LoVo (cell line): ENCODE measurements at regions not wholly inside any gene's neighbourhood (a gene's known extent, or its start where the extent isn't known, plus 50 kb on each side); places are given as distances from the start of the nearest gene placed in this dataset.

Experiments used
- DNase-seq: peaks from one replicate; pipeline ENCODE4 v3.0.0-alpha.2; 2016; ENCODE audit warnings: low spot score

GRCh38 chr7:80347173-80347572, 164.7 kb downstream of the GNAT3 start:
- no peak for DNase-seq

GRCh38 chr7:80346704-80347103, 165.2 kb downstream of the GNAT3 start:
- peak; percentile 37 for DNase-seq

GRCh38 chr7:80335511-80336231, 176.2 kb downstream of the GNAT3 start:
- peak; percentile 16 for DNase-seq

GRCh38 chr7:80334908-80335307, 177.0 kb downstream of the GNAT3 start:
- DNase-seq: no peak

GRCh38 chr7:80334196-80334595, 177.7 kb downstream of the GNAT3 start:
- no peak for DNase-seq

- no peak for DNase-seq
These were observed 178.8 kb downstream of the GNAT3 start for GRCh38 chr7:80333040-80333439.

GRCh38 chr7:80330434-80330833, 181.4 kb downstream of the GNAT3 start:
- no peak for DNase-seq

GRCh38 chr7:80324032-80324431, 187.8 kb downstream of the GNAT3 start:
- peak; percentile 53 for DNase-seq

GRCh38 chr7:80319461-80319860, 184.8 kb downstream of the GNAI1 start:
- DNase-seq: no peak

- DNase-seq: no peak
These were observed 183.4 kb downstream of the GNAI1 start for GRCh38 chr7:80318081-80318480.

GRCh38 chr7:80316811-80317210, 182.2 kb downstream of the GNAI1 start:
- no peak for DNase-seq

GRCh38 chr7:80313716-80314115, 179.1 kb downstream of the GNAI1 start:
- no peak for DNase-seq

GRCh38 chr7:80313067-80313626, 178.5 kb downstream of the GNAI1 start:
- DNase-seq: no peak

- DNase-seq: no peak
These were observed 177.6 kb downstream of the GNAI1 start for GRCh38 chr7:80312139-80312661.

- DNase-seq: no peak
These were observed 176.7 kb downstream of the GNAI1 start for GRCh38 chr7:80311313-80311712.

GRCh38 chr7:80309971-80310549, 175.4 kb downstream of the GNAI1 start:
- DNase-seq: no peak

- no peak for DNase-seq
These were observed 174.7 kb downstream of the GNAI1 start for GRCh38 chr7:80309377-80309776.

- DNase-seq: no peak
These were observed 172.7 kb downstream of the GNAI1 start for GRCh38 chr7:80307227-80307856.

GRCh38 chr7:80303315-80303714, 168.7 kb downstream of the GNAI1 start:
- no peak for DNase-seq

- DNase-seq: no peak
These were observed 168.0 kb downstream of the GNAI1 start for GRCh38 chr7:80302636-80303035.

- no peak for DNase-seq
These were observed 167.4 kb downstream of the GNAI1 start for GRCh38 chr7:80302078-80302477.

- no peak for DNase-seq
These were observed 163.6 kb downstream of the GNAI1 start for GRCh38 chr7:80298201-80298600.

GRCh38 chr7:80294346-80294745, 159.7 kb downstream of the GNAI1 start:
- no peak for DNase-seq
